GM04504 (cell line): ENCODE measurements at regions not wholly inside any gene's neighbourhood (a gene's known extent, or its start where the extent isn't known, plus 50 kb on each side); places are given as distances from the start of the nearest gene placed in this dataset.

ENCODE experiments used
- DNase-seq: peaks from one replicate; pipeline ENCODE4 v3.0.0-alpha.2; 2012; ENCODE audit warnings: low read depth

- no peak for DNase-seq
These were observed 669.0 kb downstream of the ACTL7B start for GRCh38 chr9:108186642-108187395.

GRCh38 chr9:108185613-108186012 is 670.2 kb downstream of the ACTL7B start:
- no peak for DNase-seq

GRCh38 chr9:108184941-108185340 is 670.8 kb downstream of the ACTL7B start:
- DNase-seq = no peak

GRCh38 chr9:108184009-108184408 is 671.8 kb downstream of the ACTL7B start:
- DNase-seq = no peak

- DNase-seq = peak; percentile 46
These were observed 672.8 kb downstream of the ACTL7B start for GRCh38 chr9:108182950-108183381.

- DNase-seq = no peak
These were observed 673.5 kb downstream of the ACTL7B start for GRCh38 chr9:108182270-108182669.

GRCh38 chr9:108181441-108181840 is 674.3 kb downstream of the ACTL7B start:
- DNase-seq = no peak

GRCh38 chr9:108180541-108180940 is 675.2 kb downstream of the ACTL7B start:
- no peak for DNase-seq

- no peak for DNase-seq
These were observed 677.5 kb downstream of the ACTL7B start for GRCh38 chr9:108178318-108178717.

- peak; percentile 92 for DNase-seq
These were observed 678.8 kb upstream of the KLF4 start for GRCh38 chr9:108168236-108168850.

- DNase-seq = no peak
These were observed 677.7 kb upstream of the KLF4 start for GRCh38 chr9:108167136-108167900.

- DNase-seq = no peak
These were observed 677.0 kb upstream of the KLF4 start for GRCh38 chr9:108166519-108166918.

- DNase-seq = no peak
These were observed 673.9 kb upstream of the KLF4 start for GRCh38 chr9:108163321-108164005.

GRCh38 chr9:108162664-108163063 is 673.1 kb upstream of the KLF4 start:
- peak; percentile 81 for DNase-seq

GRCh38 chr9:108161503-108161902 is 671.9 kb upstream of the KLF4 start:
- DNase-seq = no peak

- DNase-seq = no peak
These were observed 671.3 kb upstream of the KLF4 start for GRCh38 chr9:108160706-108161355.

GRCh38 chr9:108160039-108160438 is 670.5 kb upstream of the KLF4 start:
- DNase-seq = no peak

GRCh38 chr9:108158236-108158995 is 668.8 kb upstream of the KLF4 start:
- no peak for DNase-seq

GRCh38 chr9:108156270-108156998 is 666.9 kb upstream of the KLF4 start:
- no peak for DNase-seq

GRCh38 chr9:108153416-108153815 is 663.8 kb upstream of the KLF4 start:
- no peak for DNase-seq
